GM18868 (cell line): ENCODE measurements at regions not wholly inside any gene's neighbourhood (a gene's known extent, or its start where the extent isn't known, plus 50 kb on each side); places are given as distances from the start of the nearest gene placed in this dataset.
"Not testable (repeated sequence)": the region's sequence is repeated elsewhere in the genome, so short reads cannot be mapped to it uniquely, and the experiment has no call there.

Source experiments
- ATAC-seq: cut with Tn5 transposase; IDR thresholded peaks from one replicate; pipeline ENCODE4 v1.9.1; 2021; ENCODE audit warnings: mild to moderate bottlenecking, moderate library complexity; ENCODE audit not compliant: unreplicated experiment

DNA sequence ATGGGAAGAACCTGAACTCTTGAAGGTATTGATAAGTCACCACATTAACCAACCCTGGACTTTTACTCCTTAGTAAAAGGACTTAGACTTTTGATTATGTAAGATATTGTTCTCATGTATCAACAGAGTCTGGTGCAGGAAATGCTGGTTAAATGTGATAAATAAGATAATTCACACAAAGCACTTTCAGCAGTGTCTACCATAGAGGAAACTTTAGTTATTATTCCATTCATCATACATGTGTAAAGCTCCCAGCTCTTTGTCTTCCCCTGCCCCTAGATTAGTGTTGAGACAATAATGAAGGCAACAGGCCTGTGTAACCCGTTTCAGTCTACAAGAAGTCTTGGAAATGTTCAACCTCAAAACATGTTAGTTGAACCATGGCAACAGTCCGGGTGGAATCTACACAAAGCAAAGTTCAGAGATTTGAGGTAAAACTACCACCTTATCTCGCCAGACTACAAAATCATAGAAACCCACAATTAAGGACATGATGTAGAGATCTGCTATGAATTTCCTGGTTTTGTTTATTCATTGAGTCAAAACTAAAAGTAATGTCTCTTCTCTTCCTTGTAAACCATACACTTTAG, 109.9 kb upstream of the ADO start:
- ATAC-seq = no peak

- ATAC-seq = no peak
Measured at GRCh38 chr10:62696798-62697197, 107.7 kb upstream of the ADO start.

- ATAC-seq = no peak
Measured at GRCh38 chr10:62699148-62699547, 105.4 kb upstream of the ADO start.

DNA sequence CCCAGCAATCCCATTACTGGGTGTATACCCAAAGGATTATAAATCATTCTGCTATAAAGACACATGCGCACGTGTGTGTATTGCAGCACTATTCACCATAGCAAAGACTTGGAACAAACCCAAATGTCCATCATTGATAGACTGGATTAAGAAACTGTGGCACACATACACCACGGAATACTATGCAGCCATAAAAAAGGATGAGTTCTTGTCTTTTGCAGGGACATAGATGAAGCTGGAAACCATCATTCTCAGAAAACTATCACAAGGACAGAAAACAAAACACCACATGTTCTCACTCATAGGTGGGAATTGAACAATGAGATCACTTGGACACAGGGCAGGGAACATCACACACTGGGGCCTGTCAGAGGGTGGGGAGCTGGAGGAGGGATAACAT, 100.4 kb upstream of the ADO start:
- not testable (repeated sequence) for ATAC-seq

- no peak for ATAC-seq
Measured at GRCh38 chr10:62705789-62706188, 98.7 kb upstream of the ADO start.

- peak; percentile 69 for ATAC-seq
Measured at GRCh38 chr10:62707810-62708209, 96.7 kb upstream of the ADO start.

- ATAC-seq = no peak
Measured at GRCh38 chr10:62708569-62708968, 96.0 kb upstream of the ADO start.

GRCh38 chr10:62709200-62709599, 95.3 kb upstream of the ADO start:
- no peak for ATAC-seq

DNA sequence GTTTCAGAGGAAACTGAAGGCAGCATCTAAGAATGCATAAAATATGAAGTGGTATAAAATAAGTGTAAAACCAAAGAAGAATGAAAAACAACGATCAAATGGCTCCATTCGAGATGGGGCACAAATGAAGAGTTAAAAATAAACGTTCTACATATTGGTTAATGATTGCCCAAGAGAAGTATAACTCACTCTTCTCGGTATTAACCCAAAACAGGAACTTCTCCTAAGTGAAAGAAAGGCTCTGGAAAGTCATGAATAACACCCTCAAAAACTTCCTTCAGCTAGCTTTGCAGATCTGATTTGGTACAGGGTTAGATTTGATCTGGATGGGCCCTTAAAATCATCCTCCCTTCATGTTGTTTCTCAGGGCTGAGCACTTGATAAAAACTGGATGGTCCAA, 94.3 kb upstream of the ADO start:
- ATAC-seq = no peak

DNA sequence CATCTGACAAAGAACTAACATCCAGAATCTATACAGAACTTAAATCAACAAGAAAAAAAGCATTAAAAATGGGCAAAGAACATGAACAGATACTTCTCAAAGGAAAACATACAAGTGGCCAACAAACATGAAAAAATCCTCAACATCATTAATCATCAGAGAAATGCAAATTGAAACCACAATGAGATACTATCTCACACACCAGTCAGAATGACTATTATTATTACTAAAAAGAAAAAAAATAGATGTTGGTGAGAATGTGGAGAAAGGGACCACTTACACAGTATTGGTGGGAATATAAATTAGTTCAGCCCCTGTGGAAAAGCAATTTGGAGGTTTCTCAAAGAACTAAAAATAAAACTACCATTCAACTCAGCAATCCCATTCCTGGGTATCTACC, 89.1 kb upstream of the ADO start:
- ATAC-seq = no peak

DNA sequence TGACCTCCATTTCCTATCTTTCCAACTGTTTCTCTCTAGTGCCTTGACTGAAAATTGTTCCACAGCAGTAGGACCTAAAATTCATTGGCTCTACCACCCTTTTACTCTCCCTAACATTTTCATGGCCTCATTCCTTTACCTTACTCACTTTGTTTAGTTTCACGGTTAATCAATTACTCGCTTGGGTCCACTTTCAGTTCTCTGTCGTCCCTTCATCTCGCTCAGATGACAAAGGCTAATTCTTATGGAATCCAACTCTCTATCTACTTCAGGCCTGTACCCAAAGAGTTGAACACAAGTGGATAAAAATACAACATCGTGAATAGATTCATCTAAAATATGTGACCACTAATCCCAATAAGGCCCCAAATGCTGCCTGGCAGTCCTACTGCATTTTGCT, 85.9 kb upstream of the ADO start:
- ATAC-seq = no peak

- no peak for ATAC-seq
Measured at GRCh38 chr10:62719061-62719460, 85.5 kb upstream of the ADO start.

GRCh38 chr10:62721687-62722086, 82.8 kb upstream of the ADO start:
- no peak for ATAC-seq

- no peak for ATAC-seq
Measured at GRCh38 chr10:62723375-62723774, 81.1 kb upstream of the ADO start.

- no peak for ATAC-seq
Measured at GRCh38 chr10:62724465-62724864, 80.1 kb upstream of the ADO start.

DNA sequence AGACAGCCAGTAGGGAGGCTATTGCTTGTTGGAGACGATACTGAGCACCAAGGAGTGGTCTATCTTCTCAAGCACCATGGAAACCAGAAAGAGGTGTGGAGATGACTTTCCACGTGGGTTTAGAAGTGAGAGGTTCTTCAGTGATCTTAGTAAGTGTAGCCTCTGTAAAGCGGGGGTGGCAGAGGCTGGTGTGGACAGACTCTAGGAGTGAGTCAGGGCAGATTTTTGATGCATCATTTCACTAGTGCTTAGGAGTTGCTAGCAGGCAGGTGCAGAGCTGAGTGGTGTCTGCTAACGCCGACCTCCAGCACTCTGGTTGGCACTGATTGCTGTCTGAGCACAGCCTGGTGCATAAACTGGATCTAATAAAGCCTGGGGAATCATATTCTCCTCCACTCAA, 78.4 kb upstream of the ADO start:
- ATAC-seq = peak; percentile 97

DNA sequence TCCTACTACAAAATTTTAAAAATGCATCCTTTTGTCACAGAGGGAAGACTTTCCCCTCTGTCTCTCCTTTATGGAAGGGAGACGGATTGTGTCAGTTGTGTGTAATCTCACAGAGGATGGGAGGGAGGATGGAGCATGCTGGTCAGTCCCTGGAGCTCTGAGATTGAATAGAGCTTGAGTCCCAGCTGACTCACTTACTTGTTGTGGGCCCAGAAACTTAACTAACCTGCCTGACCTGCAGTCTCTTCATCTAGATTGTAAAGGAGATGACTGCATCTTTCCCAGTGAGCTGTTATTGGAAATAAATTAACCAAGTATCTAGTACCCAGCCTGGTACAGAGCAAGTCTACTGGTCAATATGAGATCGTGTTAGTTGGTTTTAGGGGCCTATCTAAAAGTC, 77.9 kb upstream of the ADO start:
- ATAC-seq = no peak

DNA sequence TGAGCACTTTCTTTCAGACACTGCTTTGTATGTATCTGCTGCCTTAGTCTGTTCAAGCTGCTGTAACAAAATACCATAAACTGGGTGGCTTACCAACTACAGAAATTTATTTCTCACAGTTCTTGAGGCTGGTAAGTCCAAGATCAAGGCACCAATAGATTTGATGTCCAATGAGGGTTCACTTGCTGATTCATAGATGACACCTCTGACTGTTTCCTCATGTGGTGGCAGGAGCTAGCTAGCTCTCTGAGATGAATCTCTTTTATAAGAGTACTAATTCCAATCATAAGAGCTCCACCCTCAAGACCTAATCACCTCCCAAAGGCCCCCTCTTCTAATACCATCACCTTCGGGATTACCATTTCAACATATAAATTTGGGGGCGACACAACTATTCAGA, 76.6 kb upstream of the ADO start:
- ATAC-seq = no peak

- ATAC-seq = no peak
Measured at GRCh38 chr10:62728479-62728878, 76.0 kb upstream of the ADO start.

DNA sequence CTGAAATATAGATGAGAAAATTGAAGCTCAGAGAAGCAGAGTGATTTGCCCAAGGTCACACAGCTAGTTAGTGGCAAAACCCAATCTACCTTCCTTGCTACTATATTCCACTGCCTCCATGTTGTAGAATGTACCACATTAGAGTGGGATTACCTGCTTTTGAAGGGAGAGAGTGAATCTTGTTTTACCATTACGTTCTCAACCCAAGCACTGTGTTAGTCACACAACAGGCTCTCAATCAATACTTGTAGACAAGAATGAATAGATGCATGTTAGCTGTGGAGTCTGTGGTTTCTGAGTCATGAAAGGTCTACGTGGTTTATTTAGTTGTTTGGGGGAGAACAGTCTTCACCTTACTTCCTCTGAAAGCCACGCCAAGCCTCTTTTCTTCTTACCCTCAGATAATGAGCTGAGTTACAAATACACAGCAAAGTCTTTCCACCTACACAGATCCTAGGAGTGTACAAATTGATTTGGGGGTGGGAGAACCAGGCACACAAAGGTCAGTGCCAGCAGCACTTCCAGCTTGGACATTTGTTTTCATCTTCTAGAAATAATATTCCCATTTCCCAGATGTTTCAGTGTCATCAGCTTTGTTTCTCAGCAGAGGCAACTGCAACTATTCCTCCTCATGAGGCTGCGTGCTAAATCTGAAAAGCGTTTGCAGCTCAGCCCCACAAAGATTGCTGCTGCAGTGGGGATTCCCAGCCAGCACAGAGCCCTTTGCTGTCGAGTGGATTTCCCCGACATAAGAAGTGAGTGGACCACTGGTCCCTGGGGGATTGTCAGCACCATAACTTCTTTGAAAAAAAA, 71.5 kb upstream of the ADO start:
- peak; percentile 79 for ATAC-seq

- ATAC-seq = no peak
Measured at GRCh38 chr10:62733654-62734293, 70.7 kb upstream of the ADO start.

DNA sequence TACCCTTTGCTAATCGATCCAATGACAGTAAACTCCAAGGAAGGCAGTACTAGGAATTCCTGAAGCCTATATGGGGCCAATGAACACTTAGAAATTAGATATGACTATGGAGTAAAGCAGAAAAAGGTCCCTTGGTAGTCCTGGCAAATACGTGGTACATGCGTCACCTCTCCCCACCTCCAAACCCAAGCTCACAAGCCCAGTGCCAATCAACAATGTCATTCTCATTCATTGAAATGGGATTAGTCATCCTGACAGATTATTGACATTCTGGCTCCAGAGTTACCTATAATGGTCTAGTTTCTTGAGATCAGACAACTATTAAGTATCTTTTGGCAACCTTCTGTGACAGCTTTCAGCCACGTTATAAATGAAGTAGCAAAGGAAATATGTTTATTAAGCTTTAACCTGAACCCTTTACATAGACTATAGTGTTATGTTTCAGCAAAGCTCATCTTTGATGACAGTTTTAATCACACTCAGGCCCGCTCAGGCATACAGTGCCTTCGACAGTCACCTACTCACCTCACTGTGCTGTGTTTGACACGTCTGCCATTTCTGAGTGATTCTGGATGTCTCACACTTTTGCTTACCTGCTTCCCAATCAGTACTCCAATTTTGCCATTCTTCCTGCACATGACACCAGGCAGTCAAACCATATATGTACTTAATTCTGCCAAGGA, 69.6 kb upstream of the ADO start:
- no peak for ATAC-seq
